T-helper 2 cell treated with Interferon-gamma antibody and Interleukin-4, amounts not matched to agents 5 μg/mL and 100 μg/mL, for 36 hours (primary cell): ENCODE measurements at regions not wholly inside any gene's neighbourhood (a gene's known extent, or its start where the extent isn't known, plus 50 kb on each side); places are given as distances from the start of the nearest gene placed in this dataset.

Experiments
- DNase-seq: peaks from one replicate; pipeline ENCODE4 v3.0.0; 2021; ENCODE audit warnings: low spot score
- H3K27ac Mint-ChIP-seq: one replicate; pipeline ENCODE4 v1.8.0; 2021; ENCODE audit warnings: mild to moderate bottlenecking, mixed read lengths
- H3K27me3 Mint-ChIP-seq: one replicate; pipeline ENCODE4 v1.8.0; 2021; ENCODE audit warnings: low read depth, mixed read lengths
- H3K36me3 Mint-ChIP-seq: one replicate; pipeline ENCODE4 v1.8.0; 2021; ENCODE audit warnings: low read depth, mixed read lengths
- H3K4me1 Mint-ChIP-seq: one replicate; pipeline ENCODE4 v1.8.0; 2021; ENCODE audit warnings: low read depth, mixed read lengths
- H3K4me3 Mint-ChIP-seq: one replicate; pipeline ENCODE4 v1.8.0; 2022; ENCODE audit warnings: mild to moderate bottlenecking, moderate library complexity, mixed read lengths
- H3K9me3 Mint-ChIP-seq: one replicate; pipeline ENCODE4 v1.8.0; 2021; ENCODE audit warnings: mixed read lengths

- DNase-seq, result no peak
- no peaks in the 10 kb centered on the region for H3K27me3 Mint-ChIP-seq
- H3K27ac Mint-ChIP-seq, result no peak overlapping the region
- no peaks in the 10 kb centered on the region for H3K36me3 Mint-ChIP-seq
- no peaks in the 10 kb centered on the region for H3K4me1 Mint-ChIP-seq
- no peaks in the 10 kb centered on the region for H3K9me3 Mint-ChIP-seq
- no peak overlapping the region for H3K4me3 Mint-ChIP-seq
Measured at GRCh38 chr18:38318416-38318815, 752.8 kb upstream of the CELF4 start.

DNA sequence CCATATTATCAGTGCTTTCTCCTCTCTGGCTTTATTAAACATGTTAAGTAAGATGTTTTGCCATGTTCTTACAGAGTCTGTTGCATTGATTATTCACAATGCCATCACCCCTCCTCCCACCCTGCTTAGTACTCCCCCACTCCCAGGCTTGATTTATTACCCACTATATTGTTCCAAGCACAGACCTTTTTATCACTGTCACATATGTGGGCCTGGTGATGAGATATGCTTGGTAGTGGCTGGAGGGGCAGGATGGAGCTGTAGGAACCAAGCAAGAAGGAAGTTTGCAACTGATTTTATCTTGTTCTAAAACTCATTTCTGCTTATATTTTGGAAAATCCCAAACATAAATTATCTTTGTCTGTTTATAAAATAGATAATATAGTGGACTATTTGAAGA, 748.2 kb upstream of the CELF4 start:
- Mint-ChIP-seq H3K27me3 (no peaks in the 10 kb centered on the region), H3K4me3 (no peak overlapping the region), H3K27ac (no peak overlapping the region), H3K36me3 (no peaks in the 10 kb centered on the region), H3K9me3 (no peaks in the 10 kb centered on the region), H3K4me1 (no peaks in the 10 kb centered on the region)
- no peak for DNase-seq

DNA sequence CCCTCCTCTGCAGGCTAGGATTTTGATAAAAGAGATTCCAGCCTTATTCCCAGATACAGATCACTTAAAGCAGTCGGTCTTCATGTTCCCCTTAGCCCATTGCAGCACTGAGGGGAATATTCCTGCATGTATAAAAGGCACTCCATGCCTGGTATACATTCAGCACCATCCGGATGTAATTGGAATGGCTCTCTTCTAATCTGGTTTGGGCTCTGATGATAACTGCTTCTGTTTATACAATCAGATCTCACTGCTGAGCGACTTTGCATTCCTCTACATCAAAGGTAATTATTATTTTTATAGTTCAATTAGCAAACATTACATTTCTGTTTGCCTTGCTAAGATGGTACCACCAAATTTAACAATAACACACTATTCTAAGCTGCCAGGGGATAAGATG, 746.9 kb upstream of the CELF4 start:
- Mint-ChIP-seq H3K4me1 (no peaks in the 10 kb centered on the region), H3K36me3 (no peaks in the 10 kb centered on the region), H3K4me3 (no peak overlapping the region), H3K9me3 (no peaks in the 10 kb centered on the region), H3K27ac (no peak overlapping the region), H3K27me3 (no peaks in the 10 kb centered on the region)
- no peak for DNase-seq

DNA sequence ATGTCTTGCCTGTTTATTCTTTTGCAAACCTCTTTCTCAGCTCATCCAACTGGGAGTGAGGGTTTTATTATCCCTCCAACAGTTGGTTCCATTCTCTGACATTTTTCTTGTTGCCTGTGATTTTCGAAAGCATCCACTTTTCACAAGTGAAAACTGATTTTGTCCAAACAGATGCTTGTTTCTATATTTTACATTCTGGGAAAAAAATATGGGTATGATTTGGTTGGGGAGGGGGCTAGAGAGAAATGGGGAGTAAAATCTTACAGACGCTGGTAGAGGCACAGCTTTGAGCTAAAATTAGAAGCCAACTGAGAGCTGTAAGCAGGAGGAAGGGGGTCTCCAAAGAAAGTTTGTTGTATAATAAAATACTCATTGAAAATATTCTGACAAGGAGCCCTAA, 745.3 kb upstream of the CELF4 start:
- H3K9me3 Mint-ChIP-seq, result no peaks in the 10 kb centered on the region
- H3K36me3 Mint-ChIP-seq, result no peaks in the 10 kb centered on the region
- H3K4me3 Mint-ChIP-seq, result no peak overlapping the region
- DNase-seq, result no peak
- H3K4me1 Mint-ChIP-seq, result no peaks in the 10 kb centered on the region
- H3K27me3 Mint-ChIP-seq, result no peaks in the 10 kb centered on the region
- no peak overlapping the region for H3K27ac Mint-ChIP-seq

- Mint-ChIP-seq H3K27me3 (no peaks in the 10 kb centered on the region), H3K36me3 (no peaks in the 10 kb centered on the region), H3K9me3 (no peaks in the 10 kb centered on the region)
Measured at GRCh38 chr18:38307914-38308313, 742.3 kb upstream of the CELF4 start.

DNA sequence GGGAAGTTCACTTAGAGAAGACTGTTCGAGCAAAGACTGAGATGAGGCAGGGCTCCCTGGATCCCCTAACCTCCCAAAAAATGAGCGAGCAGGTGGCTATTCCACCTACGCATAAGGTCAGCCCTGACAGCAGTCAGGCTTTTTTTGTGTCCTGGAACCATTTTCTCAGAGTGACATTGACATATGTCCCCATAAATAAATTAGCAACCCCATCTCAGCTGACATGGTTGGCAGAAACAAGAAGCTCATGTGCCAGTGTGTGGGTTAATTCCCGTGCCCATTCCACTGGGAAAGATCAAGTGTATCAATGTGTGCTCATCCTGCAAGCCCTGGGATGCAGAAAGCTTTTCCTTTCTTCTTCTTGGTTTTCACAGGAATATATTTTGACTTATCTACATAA, 740.4 kb upstream of the CELF4 start:
- H3K9me3 Mint-ChIP-seq, result peaks cover 5% of the 10 kb centered on the region
- no peak for DNase-seq
- H3K4me1 Mint-ChIP-seq, result no peaks in the 10 kb centered on the region
- no peak overlapping the region for H3K4me3 Mint-ChIP-seq
- no peaks in the 10 kb centered on the region for H3K36me3 Mint-ChIP-seq
- no peak overlapping the region for H3K27ac Mint-ChIP-seq
- H3K27me3 Mint-ChIP-seq, result no peaks in the 10 kb centered on the region

More at GRCh38 chr18:38307914-38308313, 742.3 kb upstream of the CELF4 start:
- H3K4me1 Mint-ChIP-seq, result no peaks in the 10 kb centered on the region
- H3K4me3 Mint-ChIP-seq, result no peak overlapping the region
- H3K27ac Mint-ChIP-seq, result no peak overlapping the region
- DNase-seq, result no peak

DNA sequence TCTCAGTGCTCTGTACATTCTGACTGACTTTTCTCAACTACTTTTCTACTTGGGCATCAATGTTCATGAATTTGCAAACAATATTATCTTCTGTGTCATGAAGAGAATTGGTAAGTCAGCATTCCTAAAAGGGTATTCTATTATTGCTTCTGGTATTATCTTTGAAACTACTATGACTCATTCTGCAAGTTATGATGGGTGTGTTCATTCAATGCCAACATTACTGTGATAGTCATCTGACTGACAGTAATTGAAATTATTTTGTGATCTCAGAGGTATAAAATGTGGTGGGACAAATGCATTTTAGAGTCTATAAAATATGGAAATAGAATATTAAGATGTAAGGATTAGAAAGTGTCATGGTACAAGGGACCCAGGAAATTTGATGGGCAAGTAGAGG, 736.0 kb upstream of the CELF4 start:
- no peak for DNase-seq
- Mint-ChIP-seq H3K27me3 (no peaks in the 10 kb centered on the region), H3K27ac (no peak overlapping the region), H3K4me1 (no peaks in the 10 kb centered on the region), H3K9me3 (peaks cover 5% of the 10 kb centered on the region), H3K36me3 (no peaks in the 10 kb centered on the region), H3K4me3 (no peak overlapping the region)

DNA sequence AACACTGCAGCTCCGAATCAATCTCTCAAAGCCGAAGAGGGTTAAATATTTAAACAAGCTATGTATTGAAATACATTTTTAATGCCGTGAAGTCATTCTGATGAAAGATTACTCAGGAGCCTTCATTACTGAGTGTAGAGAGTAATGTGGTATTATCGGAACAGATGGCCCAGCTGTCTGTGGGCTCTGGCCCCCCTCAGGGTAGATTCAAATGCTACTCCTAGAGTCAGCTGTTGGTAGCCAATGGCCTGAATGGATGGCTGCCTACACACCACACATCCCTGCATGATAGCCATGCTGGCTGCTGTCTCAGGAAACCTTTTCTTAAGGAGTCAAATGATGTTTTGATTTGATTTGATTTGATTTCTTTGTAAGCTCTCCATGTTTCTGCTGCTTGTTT, 732.3 kb upstream of the CELF4 start:
- Mint-ChIP-seq H3K4me3 (no peak overlapping the region), H3K36me3 (no peaks in the 10 kb centered on the region), H3K27me3 (no peaks in the 10 kb centered on the region), H3K4me1 (no peaks in the 10 kb centered on the region), H3K9me3 (peaks cover 5% of the 10 kb centered on the region), H3K27ac (no peak overlapping the region)
- DNase-seq, result no peak

DNA sequence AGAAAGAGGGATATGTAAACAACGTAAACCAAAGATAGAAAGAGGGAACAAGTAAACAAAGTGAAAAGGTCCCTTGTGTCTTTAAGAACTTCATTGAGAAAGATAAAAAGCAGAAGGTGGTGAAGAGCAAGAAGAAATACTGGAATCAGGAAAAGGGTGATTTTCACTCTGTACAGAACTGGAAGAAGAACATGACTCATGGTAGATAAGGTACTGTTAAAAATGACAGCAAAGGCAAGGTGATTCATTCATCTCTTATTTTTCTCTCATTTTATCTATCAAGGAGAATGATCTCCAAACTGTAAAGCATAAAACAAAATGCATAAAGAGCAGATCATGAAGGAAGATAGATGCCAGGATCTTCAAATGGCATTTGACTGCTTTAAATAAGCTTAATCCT, 724.6 kb upstream of the CELF4 start:
- H3K9me3 Mint-ChIP-seq, result no peaks in the 10 kb centered on the region
- H3K27me3 Mint-ChIP-seq, result no peaks in the 10 kb centered on the region
- no peaks in the 10 kb centered on the region for H3K4me1 Mint-ChIP-seq
- no peak for DNase-seq
- no peaks in the 10 kb centered on the region for H3K36me3 Mint-ChIP-seq
- H3K4me3 Mint-ChIP-seq, result no peak overlapping the region
- no peak overlapping the region for H3K27ac Mint-ChIP-seq

DNA sequence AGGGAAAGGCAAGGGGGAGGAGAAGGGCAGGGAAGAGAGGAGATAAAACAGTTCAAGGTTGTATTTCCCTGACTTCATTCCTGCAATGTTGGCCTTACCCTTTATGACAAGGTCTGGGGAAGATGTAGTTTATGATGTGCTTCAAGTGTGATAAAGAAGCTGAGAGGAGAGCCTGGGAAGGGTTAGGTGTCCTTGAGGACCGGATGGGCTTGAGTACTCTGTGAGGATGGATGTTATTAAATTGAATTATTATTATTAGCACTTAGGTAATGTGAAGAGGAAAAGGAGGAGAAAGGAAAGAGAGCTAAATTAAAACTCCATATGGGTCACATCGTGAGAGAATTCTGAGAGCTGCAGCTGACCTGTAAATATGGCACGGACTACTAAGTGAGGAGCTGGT, 719.4 kb upstream of the CELF4 start:
- Mint-ChIP-seq H3K4me1 (no peaks in the 10 kb centered on the region), H3K9me3 (peaks cover 4% of the 10 kb centered on the region), H3K36me3 (no peaks in the 10 kb centered on the region), H3K27me3 (no peaks in the 10 kb centered on the region), H3K27ac (no peak overlapping the region), H3K4me3 (no peak overlapping the region)
- no peak for DNase-seq

- Mint-ChIP-seq H3K36me3 (no peaks in the 10 kb centered on the region), H3K27me3 (no peaks in the 10 kb centered on the region), H3K4me3 (no peak overlapping the region), H3K27ac (no peak overlapping the region), H3K9me3 (peaks cover 4% of the 10 kb centered on the region), H3K4me1 (no peaks in the 10 kb centered on the region)
- no peak for DNase-seq
Measured at GRCh38 chr18:38263066-38263465, 697.5 kb upstream of the CELF4 start.

GRCh38 chr18:38262661-38263060, 697.1 kb upstream of the CELF4 start:
- Mint-ChIP-seq H3K27me3 (no peaks in the 10 kb centered on the region), H3K36me3 (no peaks in the 10 kb centered on the region), H3K4me1 (no peaks in the 10 kb centered on the region)

DNA sequence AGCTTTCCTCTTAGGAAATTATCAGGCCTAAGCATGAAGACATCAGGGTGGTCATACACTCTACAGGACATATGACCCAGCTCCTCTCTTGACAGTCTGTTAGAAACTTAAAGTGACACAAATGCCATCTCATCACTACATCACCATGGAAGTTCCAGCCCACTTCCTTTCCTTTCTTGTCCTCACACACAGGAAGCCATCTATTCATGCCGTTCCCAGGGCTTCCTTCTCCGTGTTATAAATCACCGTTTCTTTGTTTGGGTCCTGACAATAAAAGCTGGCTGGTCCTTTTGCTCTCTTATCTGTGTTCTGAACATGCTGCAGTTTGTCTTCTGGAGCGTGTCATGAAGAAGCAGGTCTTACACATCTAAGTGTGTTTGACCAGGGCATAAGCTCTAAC, 692.1 kb upstream of the CELF4 start:
- no peaks in the 10 kb centered on the region for H3K27me3 Mint-ChIP-seq
- H3K27ac Mint-ChIP-seq, result no peak overlapping the region
- H3K36me3 Mint-ChIP-seq, result no peaks in the 10 kb centered on the region
- no peaks in the 10 kb centered on the region for H3K9me3 Mint-ChIP-seq
- DNase-seq, result no peak
- H3K4me3 Mint-ChIP-seq, result no peak overlapping the region
- H3K4me1 Mint-ChIP-seq, result no peaks in the 10 kb centered on the region

More at GRCh38 chr18:38262661-38263060, 697.1 kb upstream of the CELF4 start:
- DNase-seq, result no peak
- Mint-ChIP-seq H3K4me3 (no peak overlapping the region), H3K27ac (no peak overlapping the region), H3K9me3 (peaks cover 4% of the 10 kb centered on the region)

- H3K27ac Mint-ChIP-seq, result no peak overlapping the region
- H3K4me1 Mint-ChIP-seq, result no peaks in the 10 kb centered on the region
- H3K36me3 Mint-ChIP-seq, result no peaks in the 10 kb centered on the region
- DNase-seq, result no peak
- H3K27me3 Mint-ChIP-seq, result no peaks in the 10 kb centered on the region
- no peak overlapping the region for H3K4me3 Mint-ChIP-seq
- no peaks in the 10 kb centered on the region for H3K9me3 Mint-ChIP-seq
Measured at GRCh38 chr18:38256366-38256765, 690.8 kb upstream of the CELF4 start.

GRCh38 chr18:38250971-38251370, 685.4 kb upstream of the CELF4 start:
- DNase-seq, result no peak
- Mint-ChIP-seq H3K4me1 (no peaks in the 10 kb centered on the region), H3K27ac (no peak overlapping the region), H3K36me3 (no peaks in the 10 kb centered on the region), H3K4me3 (no peak overlapping the region), H3K9me3 (peaks cover 6% of the 10 kb centered on the region), H3K27me3 (no peaks in the 10 kb centered on the region)
